GM23248 (cell line): ENCODE measurements at regions not wholly inside any gene's neighbourhood (a gene's known extent, or its start where the extent isn't known, plus 50 kb on each side); places are given as distances from the start of the nearest gene placed in this dataset.
"Not testable (repeated sequence)": the region's sequence is repeated elsewhere in the genome, so short reads cannot be mapped to it uniquely, and the experiment has no call there.

ENCODE experiments used
- EZH2 ChIP-seq: fragments of 200-600 bp; sonication (generic); IDR thresholded peaks from 2 replicates; pipeline ENCODE4 v1.6.1; 2018; ENCODE audit warnings: antibody characterized with exemption, mild to moderate bottlenecking; ENCODE audit not compliant: insufficient read depth, poor library complexity, severe bottlenecking
- EZH2phosphoT487 ChIP-seq: fragments of 200-600 bp; sonication (generic); IDR thresholded peaks from 2 replicates; pipeline ENCODE4 v1.6.1; 2018; ENCODE audit warnings: antibody characterized with exemption, moderate library complexity, mild to moderate bottlenecking, low read depth; ENCODE audit not compliant: insufficient read depth

DNA sequence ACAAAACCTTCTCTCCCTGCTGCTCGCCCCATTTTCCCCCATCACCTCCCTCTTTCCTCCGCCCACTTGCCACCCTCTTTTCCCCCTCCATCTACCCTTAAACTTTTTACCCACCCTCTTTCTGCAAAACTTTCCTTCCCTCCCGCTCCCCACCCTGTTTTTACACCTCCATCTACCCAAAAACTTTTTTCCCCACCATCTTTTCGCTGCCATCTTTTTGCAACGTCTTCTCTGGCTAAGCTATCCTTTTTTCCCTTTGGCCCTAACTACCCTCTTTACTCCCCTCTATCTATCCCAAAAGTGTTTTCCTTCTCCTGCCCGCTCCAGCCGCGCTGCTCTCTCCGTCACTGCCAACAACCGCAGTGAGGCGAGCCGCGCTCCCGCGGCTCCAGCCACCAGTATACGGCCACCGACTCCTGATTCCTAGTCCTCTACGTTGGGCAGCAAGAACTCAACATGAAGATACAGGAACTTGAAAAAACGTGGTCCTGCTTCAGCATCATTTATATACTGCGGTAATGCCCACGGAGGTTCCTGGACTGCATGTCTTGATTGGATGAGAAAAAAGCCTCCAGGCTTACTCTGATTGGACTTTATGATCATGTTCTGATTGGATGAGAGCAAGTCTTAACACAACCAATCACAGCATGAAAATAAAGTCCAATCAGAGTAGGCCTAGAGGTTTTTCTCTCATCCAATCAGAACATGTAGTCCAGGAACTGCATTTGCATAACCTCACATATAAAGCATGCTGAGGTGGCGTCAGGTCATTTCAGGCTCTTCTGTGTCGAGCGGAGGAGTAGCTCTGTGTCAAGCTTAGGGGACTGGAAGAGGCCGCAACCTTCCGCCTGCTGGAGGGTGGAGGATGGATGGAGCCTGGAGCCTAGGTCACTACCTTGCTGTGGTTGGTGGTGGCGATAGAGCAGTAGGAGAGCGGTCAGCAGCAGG, 79.9 kb upstream of the KCNJ18 start:
- TF ChIP-seq EZH2phosphoT487, EZH2: not testable (repeated sequence)
